ENCODE measurements at regions not wholly inside any gene's neighbourhood (a gene's known extent, or its start where the extent isn't known, plus 50 kb on each side); places are given as distances from the start of the nearest gene placed in this dataset.
"Not testable (repeated sequence)": the region's sequence is repeated elsewhere in the genome, so short reads cannot be mapped to it uniquely, and the experiment has no call there.

DNA sequence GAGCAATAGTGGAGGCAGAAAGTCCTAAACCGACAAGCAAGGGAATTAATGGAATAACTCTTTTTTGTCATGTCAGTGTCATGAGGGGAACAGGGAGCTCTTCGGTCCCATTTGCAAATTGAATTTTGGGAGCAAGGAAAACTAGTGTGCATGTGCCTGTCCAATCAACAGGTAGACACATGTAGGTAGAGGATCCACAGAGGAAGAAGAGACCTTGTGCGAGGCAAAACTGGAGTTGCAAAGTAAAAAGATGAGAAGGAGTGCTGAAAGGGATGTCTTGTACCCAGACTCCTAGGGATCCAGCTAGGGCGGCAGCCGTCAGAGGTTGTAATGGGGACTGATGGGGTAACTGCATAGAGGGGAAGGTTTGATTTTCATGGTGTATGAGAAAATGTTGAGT is 156.8 kb upstream of the SNX2 start:
- H4K20me1 ChIP-seq (ENCODE audit: insufficient read depth, low read length); H3K27ac ChIP-seq (ENCODE audit: extremely low read length, insufficient read depth, low read length); H3K79me2 ChIP-seq (ENCODE audit: insufficient read depth, low read length); FAIRE-seq; intact Hi-C loops (cut with micrococcal nuclease; ENCODE audit: unreplicated experiment); H3K9me3 ChIP-seq (ENCODE audit: low read length); ATAC-seq; H2AFZ ChIP-seq (ENCODE audit: low read length); BruUV-seq (replicated peaks); in situ Hi-C loops (cut with HindIII; ENCODE audit: extremely low pct_ligation_motif_present, low pct_unique_long_range_greater_than_20kb); CTCF ChIA-PET (ENCODE audit: low intra/inter-chr PET ratio, low total read pairs); H3K4me3 ChIP-seq (replicated peaks in 1 of 3; ENCODE audit: insufficient read depth in 1 of 3, low read depth in 2 of 3, low read length in 3 of 3); H3K9ac ChIP-seq (ENCODE audit: insufficient read depth, low read depth, low read length); H3K4me1 ChIP-seq (ENCODE audit: insufficient read depth, low read length); DNase-seq (ENCODE audit: low spot score); H3K4me2 ChIP-seq (ENCODE audit: low read depth, low read length); H3K27me3 ChIP-seq (ENCODE audit: control insufficient read depth in 1 of 2, insufficient read depth in 2 of 2, low read length in 2 of 2); POLR2A ChIA-PET; H3K36me3 ChIP-seq (replicated peaks in 1 of 2; ENCODE audit: control insufficient read depth in 1 of 2, insufficient read depth in 2 of 2, low read length in 2 of 2): not testable (repeated sequence)
- 49% methylated on average over 5 of the region's 5 CpGs for WGBS (ENCODE audit: low lambda C conversion rate)

DNA sequence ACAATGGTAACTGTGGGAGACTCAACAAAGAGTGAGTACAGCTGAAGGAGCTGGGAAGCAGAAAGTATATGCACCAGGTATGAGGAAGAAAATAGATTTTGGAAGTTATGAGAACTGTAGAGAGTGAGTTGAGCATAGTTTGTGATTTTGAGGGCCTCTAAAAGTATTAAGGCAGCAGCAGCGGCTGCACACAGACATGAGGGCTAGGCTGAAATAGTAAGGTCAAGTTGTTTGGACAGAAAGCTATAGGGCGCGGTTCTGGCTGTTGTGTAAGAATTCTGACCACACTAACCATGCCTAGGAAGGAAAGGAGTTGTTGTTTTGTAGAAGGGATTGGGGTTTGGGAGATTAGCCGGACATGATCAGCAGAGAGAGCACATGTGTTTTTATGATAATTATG is 154.1 kb upstream of the SNX2 start:
- BruUV-seq (replicated peaks); H3K4me1 ChIP-seq (ENCODE audit: insufficient read depth, low read length); H3K36me3 ChIP-seq (replicated peaks in 1 of 2; ENCODE audit: control insufficient read depth in 1 of 2, insufficient read depth in 2 of 2, low read length in 2 of 2); H3K9ac ChIP-seq (ENCODE audit: insufficient read depth, low read depth, low read length); H3K4me2 ChIP-seq (ENCODE audit: low read depth, low read length); ATAC-seq; intact Hi-C loops (cut with micrococcal nuclease; ENCODE audit: unreplicated experiment); CTCF ChIA-PET (ENCODE audit: low intra/inter-chr PET ratio, low total read pairs); H3K9me3 ChIP-seq (ENCODE audit: low read length); H3K4me3 ChIP-seq (replicated peaks in 1 of 3; ENCODE audit: insufficient read depth in 1 of 3, low read depth in 2 of 3, low read length in 3 of 3); H3K79me2 ChIP-seq (ENCODE audit: insufficient read depth, low read length); DNase-seq (ENCODE audit: low spot score); FAIRE-seq; H3K27me3 ChIP-seq (ENCODE audit: control insufficient read depth in 1 of 2, insufficient read depth in 2 of 2, low read length in 2 of 2); POLR2A ChIA-PET; H3K27ac ChIP-seq (ENCODE audit: extremely low read length, insufficient read depth, low read length); H2AFZ ChIP-seq (ENCODE audit: low read length); H4K20me1 ChIP-seq (ENCODE audit: insufficient read depth, low read length); in situ Hi-C loops (cut with HindIII; ENCODE audit: extremely low pct_ligation_motif_present, low pct_unique_long_range_greater_than_20kb): not testable (repeated sequence)
- 25% methylated on average over 4 of the region's 4 CpGs for WGBS (ENCODE audit: low lambda C conversion rate)

DNA sequence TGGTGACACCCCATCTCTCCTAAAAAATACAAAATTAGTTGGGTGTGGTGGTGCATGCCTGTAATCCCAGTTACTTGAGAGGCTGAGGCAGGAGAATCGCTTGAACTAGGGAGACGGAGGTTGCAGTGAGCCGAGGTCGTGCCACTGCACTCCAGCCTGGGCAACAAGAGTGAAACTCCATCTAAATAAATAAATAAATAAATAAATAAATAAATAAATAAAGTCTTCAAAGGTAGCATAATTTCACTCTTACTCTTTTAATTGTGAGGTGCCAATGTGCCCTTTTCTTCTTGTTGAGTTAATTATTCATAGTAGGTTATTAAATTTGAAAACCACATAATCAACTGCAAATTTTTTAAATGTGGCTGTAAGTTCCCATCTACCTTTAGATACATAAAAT is 146.2 kb upstream of the SNX2 start:
- H3K27ac ChIP-seq (ENCODE audit: extremely low read length, insufficient read depth, low read length); POLR2A ChIA-PET; H4K20me1 ChIP-seq (ENCODE audit: insufficient read depth, low read length); H3K27me3 ChIP-seq (ENCODE audit: control insufficient read depth in 1 of 2, insufficient read depth in 2 of 2, low read length in 2 of 2); intact Hi-C loops (cut with micrococcal nuclease; ENCODE audit: unreplicated experiment); DNase-seq (ENCODE audit: low spot score); H3K79me2 ChIP-seq (ENCODE audit: insufficient read depth, low read length); CTCF ChIA-PET (ENCODE audit: low intra/inter-chr PET ratio, low total read pairs); H3K9me3 ChIP-seq (ENCODE audit: low read length); H3K4me2 ChIP-seq (ENCODE audit: low read depth, low read length); H2AFZ ChIP-seq (ENCODE audit: low read length); H3K4me3 ChIP-seq (replicated peaks in 1 of 3; ENCODE audit: insufficient read depth in 1 of 3, low read depth in 2 of 3, low read length in 3 of 3); FAIRE-seq; H3K36me3 ChIP-seq (replicated peaks in 1 of 2; ENCODE audit: control insufficient read depth in 1 of 2, insufficient read depth in 2 of 2, low read length in 2 of 2); BruUV-seq (replicated peaks); ATAC-seq; in situ Hi-C loops (cut with HindIII; ENCODE audit: extremely low pct_ligation_motif_present, low pct_unique_long_range_greater_than_20kb); H3K9ac ChIP-seq (ENCODE audit: insufficient read depth, low read depth, low read length); H3K4me1 ChIP-seq (ENCODE audit: insufficient read depth, low read length): not testable (repeated sequence)
- WGBS (ENCODE audit: low lambda C conversion rate): 41% methylated on average over 4 of the region's 4 CpGs
